Activated T-helper 17 cell treated with anti-CD3 and anti-CD28 coated beads, Interleukin-2, amount 50 U/mL, for 72 hours (primary cell): ENCODE measurements at regions not wholly inside any gene's neighbourhood (a gene's known extent, or its start where the extent isn't known, plus 50 kb on each side); places are given as distances from the start of the nearest gene placed in this dataset.
"Not testable (repeated sequence)": the region's sequence is repeated elsewhere in the genome, so short reads cannot be mapped to it uniquely, and the experiment has no call there.

Experiments
- ATAC-seq: fragments of 150-1000 bp; cut with Tn5 transposase; replicated peaks from 2 replicates; pipeline ENCODE4 v1.10.0; 2021; ENCODE audit warnings: mild to moderate bottlenecking, moderate library complexity
- H3K27ac Mint-ChIP-seq: one replicate; pipeline ENCODE4 v1.8.0; 2022; ENCODE audit warnings: mixed read lengths
- H3K27me3 Mint-ChIP-seq: one replicate; pipeline ENCODE4 v1.8.0; 2022; ENCODE audit warnings: mixed read lengths
- H3K36me3 Mint-ChIP-seq: one replicate; pipeline ENCODE4 v1.8.0; 2022; ENCODE audit warnings: low read depth, mild to moderate bottlenecking, mixed read lengths
- H3K4me1 Mint-ChIP-seq: one replicate; pipeline ENCODE4 v1.8.0; 2022; ENCODE audit warnings: mixed read lengths
- H3K4me3 Mint-ChIP-seq: one replicate; pipeline ENCODE4 v1.8.0; 2022; ENCODE audit warnings: mild to moderate bottlenecking, mixed read lengths
- H3K9me3 Mint-ChIP-seq: one replicate; pipeline ENCODE4 v1.8.0; 2022; ENCODE audit warnings: mixed read lengths

DNA sequence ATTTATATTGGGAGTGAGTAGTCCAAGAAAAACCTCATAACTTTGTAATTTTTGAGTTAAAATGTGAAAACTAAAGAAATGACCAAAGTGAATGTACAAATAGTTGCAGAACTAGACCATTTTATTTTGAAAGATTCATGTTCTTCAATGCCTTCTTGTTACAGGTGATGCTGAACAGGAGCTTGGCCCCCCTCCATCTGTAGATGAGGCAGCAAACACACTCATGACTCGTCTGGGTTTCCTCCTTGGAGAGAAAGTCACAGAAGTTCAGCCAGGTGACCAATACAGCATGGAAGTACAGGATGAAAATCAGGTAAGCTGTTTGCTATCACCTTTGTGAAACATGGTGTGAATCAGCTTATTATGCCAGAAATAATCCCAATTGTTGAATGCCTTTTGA, 227.8 kb downstream of the TANC2 start:
- no peak overlapping the region for H3K27ac Mint-ChIP-seq
- peaks cover 6% of the 10 kb centered on the region for H3K4me1 Mint-ChIP-seq
- H3K9me3 Mint-ChIP-seq: no peaks in the 10 kb centered on the region
- H3K4me3 Mint-ChIP-seq: no peak overlapping the region
- ATAC-seq: no peak
- H3K36me3 Mint-ChIP-seq: peaks cover 17% of the 10 kb centered on the region
- no peaks in the 10 kb centered on the region for H3K27me3 Mint-ChIP-seq

DNA sequence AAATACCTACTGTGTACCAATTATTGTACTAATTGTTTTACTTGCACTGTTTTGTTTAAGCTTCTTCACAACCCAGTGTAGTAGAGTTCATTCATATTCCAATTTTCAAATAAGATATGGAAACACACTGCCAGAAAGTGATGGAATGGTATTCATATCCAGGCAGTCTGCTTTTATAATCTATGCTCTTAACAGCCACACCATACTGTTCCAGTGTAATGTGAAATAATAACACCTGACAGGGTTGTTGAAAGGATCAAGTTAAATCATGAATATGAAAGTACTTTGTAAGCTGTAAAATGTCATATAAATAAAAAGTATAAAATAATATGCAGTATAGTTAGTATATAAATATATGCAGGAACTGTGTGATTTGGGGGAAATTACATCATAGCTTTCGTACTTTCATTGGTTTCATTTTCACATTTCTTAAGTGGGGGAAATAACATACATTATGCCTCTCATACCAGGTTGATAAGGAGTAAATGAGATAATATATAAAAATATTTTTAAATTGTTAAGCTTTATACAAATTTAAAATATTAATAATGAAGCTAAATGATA, 230.8 kb downstream of the TANC2 start:
- Mint-ChIP-seq H3K4me1 (peaks cover 6% of the 10 kb centered on the region), H3K36me3 (peaks cover 30% of the 10 kb centered on the region), H3K27me3 (no peaks in the 10 kb centered on the region), H3K27ac (peak overlapping the region; percentile 22), H3K4me3 (peak overlapping the region; percentile 20), H3K9me3 (no peaks in the 10 kb centered on the region)
- peak; percentile 42 for ATAC-seq

DNA sequence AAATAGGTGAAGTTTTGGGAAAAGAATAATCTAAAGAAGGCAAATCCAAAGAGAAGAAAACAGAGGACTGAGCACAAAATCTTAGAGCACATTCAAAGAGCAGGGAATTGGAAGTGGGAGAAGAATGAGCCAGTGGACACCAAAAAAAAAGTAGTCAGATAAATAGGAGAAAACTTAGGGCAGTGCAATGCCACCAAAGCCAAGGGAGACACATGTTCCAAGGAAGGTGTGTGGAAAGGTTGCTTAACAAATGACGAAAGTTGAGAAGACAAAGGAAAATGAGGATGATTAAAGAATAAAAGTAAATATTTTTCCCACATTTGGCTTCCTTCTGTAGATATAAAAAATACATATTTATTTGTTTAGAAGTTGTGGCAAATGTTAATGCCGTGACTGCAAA, 237.6 kb downstream of the TANC2 start:
- no peak for ATAC-seq
- H3K4me3 Mint-ChIP-seq: no peak overlapping the region
- no peaks in the 10 kb centered on the region for H3K27me3 Mint-ChIP-seq
- peaks cover 5% of the 10 kb centered on the region for H3K9me3 Mint-ChIP-seq
- no peaks in the 10 kb centered on the region for H3K4me1 Mint-ChIP-seq
- H3K27ac Mint-ChIP-seq: no peak overlapping the region
- H3K36me3 Mint-ChIP-seq: peaks cover 31% of the 10 kb centered on the region

DNA sequence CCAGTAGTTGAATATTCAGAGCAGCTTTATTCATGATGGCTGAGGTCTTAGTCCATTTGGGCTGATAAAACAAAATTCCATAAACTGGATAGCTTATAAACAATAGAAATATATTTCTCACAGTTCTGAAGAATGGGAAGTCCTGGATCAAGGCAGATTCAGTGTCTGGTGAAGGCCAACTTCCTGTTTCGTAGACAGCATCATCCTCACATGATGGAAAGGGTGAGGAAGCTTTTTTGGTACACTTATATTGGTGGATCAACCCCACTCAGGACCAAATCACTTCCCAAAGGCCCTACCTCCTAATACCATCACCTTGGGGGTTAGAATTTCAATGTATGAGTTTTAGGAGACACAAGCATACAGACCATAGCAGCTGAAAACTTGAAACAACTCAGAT, 224.2 kb downstream of the CYB561 start:
- H3K4me1 Mint-ChIP-seq: no peaks in the 10 kb centered on the region
- H3K9me3 Mint-ChIP-seq: no peaks in the 10 kb centered on the region
- H3K4me3 Mint-ChIP-seq: no peak overlapping the region
- no peaks in the 10 kb centered on the region for H3K27me3 Mint-ChIP-seq
- no peak overlapping the region for H3K27ac Mint-ChIP-seq
- ATAC-seq: no peak
- no peaks in the 10 kb centered on the region for H3K36me3 Mint-ChIP-seq

DNA sequence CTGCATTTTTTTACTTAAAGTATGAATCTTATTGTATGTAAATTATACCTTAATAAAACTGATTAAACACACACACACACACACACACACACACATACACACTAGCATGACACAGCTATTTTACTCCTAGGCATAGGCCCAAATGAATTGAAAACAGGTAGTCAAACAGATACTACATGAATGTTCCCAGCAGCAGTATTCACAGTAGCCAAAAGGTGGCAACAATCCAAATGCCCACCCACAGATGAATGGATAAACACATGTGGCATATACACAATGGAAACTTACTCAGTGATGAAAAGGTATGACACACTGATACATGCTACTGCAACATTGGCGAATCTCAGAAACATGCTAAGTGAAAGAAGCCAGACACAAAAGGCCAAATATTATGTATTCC, 223.5 kb downstream of the CYB561 start:
- Mint-ChIP-seq H3K9me3 (no peaks in the 10 kb centered on the region), H3K36me3 (no peaks in the 10 kb centered on the region), H3K27me3 (no peaks in the 10 kb centered on the region), H3K27ac (no peak overlapping the region), H3K4me1 (no peaks in the 10 kb centered on the region), H3K4me3 (no peak overlapping the region)
- ATAC-seq: peak; percentile 87

DNA sequence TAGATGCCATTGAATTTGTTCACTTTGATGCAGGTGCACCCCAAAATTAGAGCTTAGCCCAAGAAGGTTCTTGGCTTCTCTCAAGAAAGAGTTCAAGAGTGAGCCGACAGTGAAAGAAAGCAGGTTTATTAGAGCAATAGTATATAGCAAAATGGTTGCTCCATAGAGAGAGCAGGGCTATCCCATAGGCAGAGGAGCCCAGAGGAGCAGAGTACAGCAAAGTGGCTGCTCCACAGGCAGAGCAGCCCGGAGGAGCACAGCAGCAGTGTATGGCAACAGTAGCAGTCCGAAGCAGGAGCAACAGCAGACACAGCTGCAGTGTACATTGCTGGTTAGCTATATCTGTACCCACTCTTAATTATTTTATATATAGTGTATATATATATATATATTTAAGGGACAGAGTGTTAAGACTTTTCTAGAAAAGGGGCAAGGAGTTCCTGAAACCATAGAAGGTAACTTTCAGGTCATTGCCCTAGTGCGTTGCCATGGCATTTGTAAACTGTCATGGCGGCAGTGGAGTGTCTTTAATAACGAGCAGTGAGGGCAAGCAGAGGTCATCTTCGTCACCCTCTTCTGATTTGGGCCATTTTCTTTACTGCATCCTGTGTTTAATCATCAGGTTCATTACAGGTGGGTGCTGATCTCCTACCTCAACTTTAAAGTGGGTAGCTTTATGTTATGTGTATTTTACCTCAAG, 222.7 kb downstream of the CYB561 start:
- Mint-ChIP-seq H3K36me3 (no peaks in the 10 kb centered on the region), H3K27me3 (no peaks in the 10 kb centered on the region), H3K4me1 (no peaks in the 10 kb centered on the region), H3K4me3 (no peak overlapping the region), H3K9me3 (no peaks in the 10 kb centered on the region), H3K27ac (no peak overlapping the region)
- no peak for ATAC-seq

DNA sequence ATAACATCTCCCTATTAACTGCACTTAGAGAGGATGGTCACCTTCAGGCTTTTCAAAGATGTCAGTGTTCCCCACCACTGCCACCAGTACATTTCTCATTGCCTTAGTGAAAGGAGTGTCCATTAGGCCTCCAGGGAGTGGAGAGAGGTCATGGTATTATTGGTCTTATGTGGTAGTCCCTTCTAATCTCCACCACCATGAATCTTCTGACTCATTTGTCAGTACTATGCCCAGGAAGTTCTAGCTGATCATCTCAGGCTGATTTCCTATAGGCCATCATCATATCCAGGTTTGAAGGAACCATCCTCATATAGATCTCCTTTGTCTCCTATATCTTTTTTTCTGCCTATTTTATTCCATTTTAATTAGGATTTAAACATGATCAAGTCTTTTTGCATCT, 221.5 kb downstream of the CYB561 start:
- no peaks in the 10 kb centered on the region for H3K27me3 Mint-ChIP-seq
- no peaks in the 10 kb centered on the region for H3K9me3 Mint-ChIP-seq
- H3K36me3 Mint-ChIP-seq: no peaks in the 10 kb centered on the region
- no peaks in the 10 kb centered on the region for H3K4me1 Mint-ChIP-seq
- H3K27ac Mint-ChIP-seq: peak overlapping the region; percentile 2
- ATAC-seq: no peak
- H3K4me3 Mint-ChIP-seq: no peak overlapping the region

DNA sequence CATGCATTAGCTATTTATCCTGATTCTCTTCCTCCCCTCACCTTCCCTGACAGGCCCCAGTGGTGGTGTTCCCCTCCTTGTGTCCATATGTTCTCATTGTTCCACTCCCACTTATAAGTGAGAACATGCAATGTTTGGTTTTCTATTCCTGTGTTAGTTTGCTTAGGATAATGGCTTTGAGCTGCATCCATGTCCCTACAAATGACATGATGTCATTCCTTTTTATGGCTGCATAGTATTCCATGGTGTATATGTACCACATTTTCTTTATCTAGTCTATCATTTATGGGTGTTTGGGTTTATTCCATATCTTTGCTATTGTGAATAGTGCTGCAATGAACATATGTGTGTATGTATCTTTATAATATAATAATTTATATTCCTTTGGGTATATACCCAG, 219.4 kb downstream of the CYB561 start:
- peaks cover 18% of the 10 kb centered on the region for H3K36me3 Mint-ChIP-seq
- ATAC-seq: not testable (repeated sequence)

DNA sequence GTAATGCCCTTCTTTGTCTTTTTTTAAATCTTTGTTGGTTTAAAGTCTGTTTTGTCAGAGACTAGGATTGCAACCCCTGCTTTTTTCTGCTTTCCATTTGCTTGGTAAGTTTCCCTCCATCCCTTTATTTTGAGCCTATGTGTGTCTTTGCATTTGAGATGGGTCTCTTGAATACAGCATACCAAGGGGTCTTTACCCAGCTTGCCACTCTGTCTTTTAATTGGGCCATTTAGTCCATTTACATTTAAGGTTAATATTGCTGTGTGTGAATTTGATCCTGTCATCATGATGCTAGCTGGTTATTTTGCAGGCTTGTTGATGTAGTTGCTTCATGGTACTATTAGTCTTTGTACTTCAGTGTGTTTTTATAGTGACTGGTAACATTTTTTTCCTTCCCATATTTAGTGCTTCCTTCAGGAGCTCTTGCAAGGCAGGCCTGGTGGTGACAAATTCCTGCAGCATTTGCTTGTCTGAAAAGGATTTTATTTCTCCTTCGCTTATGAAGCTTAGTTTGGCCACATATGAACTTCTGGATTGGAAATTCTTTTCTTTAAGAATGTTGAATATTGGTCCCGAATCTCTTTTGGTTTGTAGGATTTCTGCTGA, 215.0 kb downstream of the CYB561 start:
- not testable (repeated sequence) for H3K27me3 Mint-ChIP-seq
- peaks cover 25% of the 10 kb centered on the region for H3K36me3 Mint-ChIP-seq

More for the DNA sequence above, 219.4 kb downstream of the CYB561 start:
- not testable (repeated sequence) for H3K4me1 Mint-ChIP-seq, H3K4me3 Mint-ChIP-seq, H3K27me3 Mint-ChIP-seq, H3K27ac Mint-ChIP-seq
- peaks cover 12% of the 10 kb centered on the region for H3K9me3 Mint-ChIP-seq

DNA sequence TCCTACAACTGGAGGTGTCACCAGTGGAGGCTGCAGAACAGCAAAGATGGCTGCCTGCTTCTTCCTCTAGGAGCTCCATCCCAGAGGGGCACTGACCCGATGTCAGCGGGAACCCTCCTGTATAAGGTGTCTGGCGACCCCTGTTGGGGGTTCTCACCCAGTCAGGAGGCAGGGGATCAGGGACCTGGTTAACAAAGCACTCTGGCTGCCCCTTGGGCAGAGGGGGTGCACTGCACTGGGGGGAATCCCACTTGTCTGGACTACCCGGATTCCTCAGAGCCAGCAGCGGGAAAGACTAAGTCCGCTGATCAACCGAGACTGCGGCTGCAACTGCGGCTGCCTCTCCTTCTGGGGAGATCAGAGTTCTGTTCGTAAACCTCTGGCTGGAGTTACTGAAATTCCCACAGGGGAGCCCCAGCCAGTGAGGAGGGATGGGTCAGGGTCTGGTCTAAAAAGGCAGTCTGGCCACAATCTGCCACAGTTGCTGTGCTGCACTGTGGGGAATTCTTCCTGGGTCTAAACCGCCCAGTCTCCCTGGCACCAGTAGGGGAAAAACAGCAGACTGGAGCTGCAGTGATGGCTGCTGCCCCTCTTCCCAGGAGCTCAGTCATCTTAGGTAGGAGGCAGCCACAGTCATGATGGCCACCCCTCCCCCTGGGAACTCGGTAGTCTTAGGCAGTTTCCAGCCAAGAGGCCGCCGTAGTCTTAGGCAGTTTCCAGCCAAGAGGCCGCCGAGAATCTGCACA, 213.4 kb downstream of the CYB561 start:
- H3K4me3 Mint-ChIP-seq: no peak overlapping the region
- H3K4me1 Mint-ChIP-seq: no peaks in the 10 kb centered on the region
- ATAC-seq: no peak
- H3K36me3 Mint-ChIP-seq: peaks cover 30% of the 10 kb centered on the region
- no peak overlapping the region for H3K27ac Mint-ChIP-seq
- peaks cover 17% of the 10 kb centered on the region for H3K9me3 Mint-ChIP-seq
- H3K27me3 Mint-ChIP-seq: no peaks in the 10 kb centered on the region

More for the DNA sequence above, 215.0 kb downstream of the CYB561 start:
- not testable (repeated sequence) for H3K4me1 Mint-ChIP-seq, H3K4me3 Mint-ChIP-seq, ATAC-seq, H3K27ac Mint-ChIP-seq
- H3K9me3 Mint-ChIP-seq: peaks cover 17% of the 10 kb centered on the region

DNA sequence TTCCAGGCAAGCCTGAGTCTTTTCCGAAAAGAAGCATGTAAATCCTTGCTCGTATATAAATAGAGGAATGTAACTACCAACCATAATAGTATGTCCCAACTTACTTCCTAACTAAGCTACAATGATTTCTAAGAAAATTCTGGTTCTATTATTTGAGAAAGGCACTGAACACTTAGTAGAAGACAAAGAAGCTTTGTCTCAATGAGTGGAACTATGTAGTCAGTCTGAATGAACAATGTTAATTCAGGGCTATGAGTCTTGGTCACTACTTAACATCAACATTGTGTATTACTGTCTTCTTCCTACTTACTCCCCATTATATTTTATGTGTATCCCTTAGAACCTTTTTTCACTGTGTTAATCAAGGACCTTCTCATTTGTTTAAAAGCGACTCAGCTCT, 206.0 kb downstream of the CYB561 start:
- Mint-ChIP-seq H3K27ac (no peak overlapping the region), H3K4me3 (no peak overlapping the region), H3K36me3 (peaks cover 34% of the 10 kb centered on the region), H3K27me3 (no peaks in the 10 kb centered on the region), H3K4me1 (no peaks in the 10 kb centered on the region), H3K9me3 (no peaks in the 10 kb centered on the region)
- no peak for ATAC-seq

DNA sequence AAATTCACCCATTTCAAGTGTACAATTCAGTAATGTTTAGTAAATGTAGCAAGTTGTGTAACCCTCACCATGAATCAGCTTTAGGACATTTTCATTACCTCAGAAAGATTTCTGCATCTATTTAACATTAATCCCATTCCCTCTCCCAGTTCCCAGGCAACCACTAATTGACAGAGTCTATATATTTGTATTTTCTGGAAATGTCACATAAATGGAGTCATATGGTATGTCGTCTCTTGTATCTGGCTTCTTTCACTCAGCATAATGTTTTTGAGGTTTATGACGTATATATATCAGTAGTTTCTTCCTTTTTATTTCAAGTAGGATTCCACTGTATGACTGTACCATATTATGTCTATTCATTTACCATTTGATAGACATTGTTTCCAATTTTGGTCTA, 199.8 kb downstream of the CYB561 start:
- Mint-ChIP-seq H3K9me3 (no peaks in the 10 kb centered on the region), H3K4me1 (no peaks in the 10 kb centered on the region), H3K4me3 (no peak overlapping the region), H3K36me3 (peaks cover 7% of the 10 kb centered on the region), H3K27ac (no peak overlapping the region), H3K27me3 (no peaks in the 10 kb centered on the region)
- no peak for ATAC-seq

DNA sequence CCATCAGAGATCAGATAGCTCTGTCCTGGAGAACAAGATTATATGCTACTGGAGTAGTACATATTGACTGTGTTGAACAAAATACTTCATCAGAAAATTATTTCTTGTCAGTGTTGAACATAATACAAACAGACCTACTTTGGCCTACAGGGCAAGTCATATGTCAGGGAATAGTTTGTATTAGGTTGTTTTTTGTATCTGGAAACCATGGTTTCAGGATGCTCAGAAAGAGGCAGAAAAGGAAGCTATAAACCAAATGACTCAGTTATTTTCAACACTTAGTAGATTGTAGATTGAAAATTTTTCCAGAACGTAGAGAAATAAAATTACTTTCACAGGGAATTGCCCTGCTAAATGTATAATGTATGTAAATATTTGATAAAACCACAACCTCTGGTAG, 198.4 kb downstream of the CYB561 start:
- Mint-ChIP-seq H3K27me3 (no peaks in the 10 kb centered on the region), H3K4me3 (no peak overlapping the region), H3K9me3 (no peaks in the 10 kb centered on the region), H3K36me3 (peaks cover 7% of the 10 kb centered on the region), H3K4me1 (no peaks in the 10 kb centered on the region), H3K27ac (no peak overlapping the region)
- no peak for ATAC-seq

DNA sequence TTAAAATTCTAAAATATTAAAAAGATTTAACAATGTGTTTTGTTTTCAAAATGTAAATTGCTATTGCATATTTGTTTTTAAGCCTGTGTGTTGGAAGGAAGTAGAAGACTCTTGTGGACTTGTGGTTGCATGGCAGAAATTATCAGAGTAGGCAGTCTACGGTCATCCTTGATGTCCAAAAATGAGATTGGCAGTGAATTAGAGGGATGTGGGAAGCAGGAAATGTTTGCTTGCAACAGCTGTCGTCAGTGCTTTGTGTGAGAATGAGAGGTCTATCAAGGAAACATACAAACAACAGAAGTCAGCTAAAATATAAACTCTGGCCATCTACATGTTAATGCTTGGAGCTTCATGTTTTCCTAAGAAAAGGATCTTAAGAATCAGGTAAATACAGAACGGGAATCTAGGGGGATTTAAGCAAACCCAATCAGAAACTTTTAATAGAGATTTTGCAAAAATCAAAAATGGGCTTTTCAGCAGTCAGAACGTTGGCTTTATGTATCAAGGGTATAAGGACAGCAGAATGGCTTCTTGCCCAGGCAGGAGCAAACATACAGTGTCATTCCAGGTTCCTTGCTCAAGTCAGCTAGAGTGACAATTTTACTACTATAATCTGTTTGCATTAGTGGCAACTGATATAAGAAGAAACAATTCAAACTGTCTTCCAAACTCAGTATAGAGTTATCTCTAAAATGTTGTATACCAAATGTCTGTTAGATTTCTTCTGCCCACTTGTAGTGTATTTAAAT, 196.7 kb downstream of the CYB561 start:
- no peak overlapping the region for H3K4me3 Mint-ChIP-seq

More for the DNA sequence above, 196.7 kb downstream of the CYB561 start:
- no peaks in the 10 kb centered on the region for H3K9me3 Mint-ChIP-seq
- H3K27me3 Mint-ChIP-seq: no peaks in the 10 kb centered on the region
- no peak for ATAC-seq
- peaks cover 6% of the 10 kb centered on the region for H3K36me3 Mint-ChIP-seq
- no peak overlapping the region for H3K27ac Mint-ChIP-seq
- no peaks in the 10 kb centered on the region for H3K4me1 Mint-ChIP-seq
